ENCODE measurements at regions not wholly inside any gene's neighbourhood (a gene's known extent, or its start where the extent isn't known, plus 50 kb on each side); places are given as distances from the start of the nearest gene placed in this dataset.

GRCh38 chr13:87859261-87859660, 188.1 kb downstream of the SLITRK5 start:
- no TSS peak for BruUV-seq (replicated peaks)
- Histone ChIP-seq H3K79me1 (ENCODE audit: low read depth in 1 of 2, low read length in 2 of 2) (no peaks in the 10 kb centered on the region), H2AK9ac (replicated peaks; ENCODE audit: low read depth, low read length, poor library complexity) (no peak overlapping the region), H3K27ac (ENCODE audit: insufficient read depth, low read length) (no peak overlapping the region), H2BK20ac (ENCODE audit: low read depth, low read length) (no peak overlapping the region), H3K14ac (replicated peaks; ENCODE audit: low read depth, low read length) (no peak overlapping the region), H3K18ac (ENCODE audit: low read depth, low read length) (no peak overlapping the region), H4K8ac (ENCODE audit: low read depth in 2 of 2, low read length in 2 of 2) (no peak overlapping the region), H2AFZ (replicated peaks; ENCODE audit: low read length, poor library complexity) (no peak overlapping the region), H4K91ac (ENCODE audit: insufficient read depth, low read depth, low read length) (no peak overlapping the region), H2BK5ac (ENCODE audit: low read depth, low read length, poor library complexity, severe bottlenecking) (no peak overlapping the region), H3K4me1 (ENCODE audit: control insufficient read depth, insufficient read depth, low read length) (no peaks in the 10 kb centered on the region), H3K4me3 (ENCODE audit: insufficient read depth, low read depth, low read length) (no peak overlapping the region), H3K23ac (ENCODE audit: low read depth, low read length) (no peak overlapping the region), H3K36me3 (ENCODE audit: control insufficient read depth, insufficient read depth, low read length) (no peaks in the 10 kb centered on the region), H3K4ac (ENCODE audit: low read depth, low read length) (no peak overlapping the region), H2BK15ac (ENCODE audit: low read depth, low read length) (no peak overlapping the region), H2AK5ac (ENCODE audit: low read depth, low read length) (no peak overlapping the region), H3K9ac (ENCODE audit: low read depth, low read length) (no peak overlapping the region), H3K27me3 (ENCODE audit: control insufficient read depth, insufficient read depth, low read length) (no peaks in the 10 kb centered on the region), H3K4me2 (ENCODE audit: low read depth, low read length) (no peak overlapping the region), H4K20me1 (ENCODE audit: insufficient read depth, low read length) (no peaks in the 10 kb centered on the region), H3K9me3 (ENCODE audit: control insufficient read depth, insufficient read depth, low read length) (no peaks in the 10 kb centered on the region), H3K9me1 (ENCODE audit: insufficient read depth, low read length) (no peaks in the 10 kb centered on the region), H2BK120ac (ENCODE audit: low read depth, low read length) (no peak overlapping the region), H3K56ac (ENCODE audit: extremely low read depth, insufficient read depth, low read length) (no peak overlapping the region), H4K5ac (ENCODE audit: low read depth, low read length) (no peak overlapping the region)
- ATAC-seq (ENCODE audit: low read depth) (no peak), DNase-seq (no peak)
- POLR2A ChIA-PET (ENCODE audit: unreplicated experiment): no interaction called here
- TF ChIP-seq MXI1 (IDR thresholded peaks at IDR 0.05; ENCODE audit: borderline replicate concordance, low read depth, low read length) (no peak), MAZ (IDR thresholded peaks at IDR 0.05; ENCODE audit: borderline replicate concordance, low read depth, low read length) (no peak), RAD21 (IDR thresholded peaks at IDR 0.05; ENCODE audit: low read length) (no peak), RFX5 (IDR thresholded peaks at IDR 0.05; ENCODE audit: low read depth, low read length) (no peak), POLR2A (IDR thresholded peaks at IDR 0.05; ENCODE audit: low read depth, low read length) (no peak), CTCF (conservative IDR thresholded peaks at IDR 0.05; ENCODE audit: low read depth, low read length) (no peak), CEBPB (IDR thresholded peaks at IDR 0.05; ENCODE audit: low read depth, low read length) (no peak), FOS (IDR thresholded peaks at IDR 0.05; ENCODE audit: low read depth, low read length) (no peak), ELK1 (IDR thresholded peaks at IDR 0.05; ENCODE audit: borderline replicate concordance, low read depth, low read length) (no peak), CHD1 (IDR thresholded peaks at IDR 0.05; ENCODE audit: low read depth, low read length) (no peak), SMC3 (IDR thresholded peaks at IDR 0.05; ENCODE audit: low read depth, low read length) (no peak), USF2 (IDR thresholded peaks at IDR 0.05; ENCODE audit: low read depth, low read length) (no peak)
- CTCF ChIA-PET: no interaction called here
- dilution Hi-C loops (cut with HindIII; ENCODE audit: low sequenced_read_pairs, unreplicated experiment) (no loop called here), in situ Hi-C loops (cut with MboI; ENCODE audit: low sequenced_read_pairs) (no loop called here), intact Hi-C loops (cut with micrococcal nuclease) (no loop called here)
- no CpG with 5 or more reads among the region's 4 CpGs for WGBS, 2 experiments (ENCODE audit: extremely low coverage in 2 of 2, insufficient read length in 1 of 2)

Data from IMR-90 (cell line).